Testis (tissue), 2 donors: ENCODE measurements at regions not wholly inside any gene's neighbourhood (a gene's known extent, or its start where the extent isn't known, plus 50 kb on each side); places are given as distances from the start of the nearest gene placed in this dataset.
"Not testable (repeated sequence)": the region's sequence is repeated elsewhere in the genome, so short reads cannot be mapped to it uniquely, and the experiment has no call there.

ENCODE experiments used
- POLR2A ChIP-seq: fragments of 450-650 bp; IDR thresholded peaks from one replicate; pipeline ENCODE4 v1.6.1; 2017; ENCODE audit warnings: antibody characterized with exemption, mild to moderate bottlenecking, moderate library complexity
- TF ChIP-seq, protein P1 (sequence below), 3 experiments: fragments of 450-650 bp in 2 of 3; fragments of 200-600 bp in 1 of 3; sonication (generic) in 1 of 3; IDR thresholded peaks; one replicate each; pipeline ENCODE4 v1.5.1; 2016 to 2019; ENCODE audit warnings: antibody characterized with exemption in 3 of 3, mild to moderate bottlenecking in 2 of 3, moderate library complexity in 1 of 3

DNA sequence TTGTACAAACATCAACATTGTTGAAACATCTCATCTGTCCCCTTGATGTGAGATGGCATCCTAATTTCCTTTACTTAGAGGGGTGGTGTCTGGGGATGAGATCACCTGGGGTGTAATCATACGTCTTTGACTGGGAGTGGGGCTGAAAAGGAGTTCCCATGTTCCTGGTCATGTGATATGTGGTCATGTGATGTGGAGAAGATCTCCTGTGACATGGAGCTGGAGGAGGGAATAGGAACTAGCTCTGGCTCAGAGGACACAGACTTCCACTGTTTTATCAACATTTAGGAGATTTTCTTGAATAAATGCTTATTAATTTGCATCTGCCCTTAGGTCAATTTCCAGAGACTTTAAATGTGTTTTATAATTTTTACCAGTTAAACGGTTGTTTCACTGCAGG lies 868.6 kb upstream of the TPTE start:
- not testable (repeated sequence) for TF ChIP-seq POLR2A
- TF ChIP-seq, protein P1, sequence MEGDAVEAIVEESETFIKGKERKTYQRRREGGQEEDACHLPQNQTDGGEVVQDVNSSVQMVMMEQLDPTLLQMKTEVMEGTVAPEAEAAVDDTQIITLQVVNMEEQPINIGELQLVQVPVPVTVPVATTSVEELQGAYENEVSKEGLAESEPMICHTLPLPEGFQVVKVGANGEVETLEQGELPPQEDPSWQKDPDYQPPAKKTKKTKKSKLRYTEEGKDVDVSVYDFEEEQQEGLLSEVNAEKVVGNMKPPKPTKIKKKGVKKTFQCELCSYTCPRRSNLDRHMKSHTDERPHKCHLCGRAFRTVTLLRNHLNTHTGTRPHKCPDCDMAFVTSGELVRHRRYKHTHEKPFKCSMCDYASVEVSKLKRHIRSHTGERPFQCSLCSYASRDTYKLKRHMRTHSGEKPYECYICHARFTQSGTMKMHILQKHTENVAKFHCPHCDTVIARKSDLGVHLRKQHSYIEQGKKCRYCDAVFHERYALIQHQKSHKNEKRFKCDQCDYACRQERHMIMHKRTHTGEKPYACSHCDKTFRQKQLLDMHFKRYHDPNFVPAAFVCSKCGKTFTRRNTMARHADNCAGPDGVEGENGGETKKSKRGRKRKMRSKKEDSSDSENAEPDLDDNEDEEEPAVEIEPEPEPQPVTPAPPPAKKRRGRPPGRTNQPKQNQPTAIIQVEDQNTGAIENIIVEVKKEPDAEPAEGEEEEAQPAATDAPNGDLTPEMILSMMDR (IDR thresholded peaks at IDR 0.05) = not testable (repeated sequence)
